ENCODE measurements at regions not wholly inside any gene's neighbourhood (a gene's known extent, or its start where the extent isn't known, plus 50 kb on each side); places are given as distances from the start of the nearest gene placed in this dataset.

DNA sequence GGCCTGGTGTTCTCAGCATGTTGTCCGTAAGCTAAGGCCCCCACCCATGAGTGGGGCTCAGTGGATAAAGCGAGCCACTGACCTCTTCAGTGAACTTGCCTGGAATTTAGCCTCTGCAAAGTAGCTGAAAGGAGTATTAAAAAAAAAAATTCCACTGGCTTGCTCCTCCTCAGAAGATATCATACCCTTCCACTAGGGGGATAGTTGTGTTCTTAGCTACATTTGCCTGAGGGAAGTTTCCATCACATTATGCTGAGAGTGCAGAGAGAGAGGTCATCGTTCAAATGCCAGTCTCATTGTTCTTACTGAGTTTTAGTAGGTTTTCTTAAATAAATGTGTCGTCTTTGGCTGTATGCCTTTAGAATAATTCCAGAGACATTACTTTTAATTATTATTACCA, 879.7 kb downstream of the JRKL start:
- Mint-ChIP-seq H3K27ac (no peak overlapping the region), H3K36me3 (ENCODE audit: low read depth) (no peaks in the 10 kb centered on the region), H3K9me3 (peaks cover 8% of the 10 kb centered on the region), H3K4me1 (no peaks in the 10 kb centered on the region), H3K4me3 (no peak overlapping the region), H3K27me3 (no peaks in the 10 kb centered on the region)
- ATAC-seq (replicated peaks): no peak

- H3K27me3 Mint-ChIP-seq: no peaks in the 10 kb centered on the region
- ATAC-seq (replicated peaks): no peak
- no peaks in the 10 kb centered on the region for H3K36me3 Mint-ChIP-seq (ENCODE audit: low read depth)
- peaks cover 34% of the 10 kb centered on the region for H3K9me3 Mint-ChIP-seq
- H3K27ac Mint-ChIP-seq: no peak overlapping the region
- no peaks in the 10 kb centered on the region for H3K4me1 Mint-ChIP-seq
- H3K4me3 Mint-ChIP-seq: no peak overlapping the region
Observed at GRCh38 chr11:97279341-97279740, 889.5 kb downstream of the JRKL start.

DNA sequence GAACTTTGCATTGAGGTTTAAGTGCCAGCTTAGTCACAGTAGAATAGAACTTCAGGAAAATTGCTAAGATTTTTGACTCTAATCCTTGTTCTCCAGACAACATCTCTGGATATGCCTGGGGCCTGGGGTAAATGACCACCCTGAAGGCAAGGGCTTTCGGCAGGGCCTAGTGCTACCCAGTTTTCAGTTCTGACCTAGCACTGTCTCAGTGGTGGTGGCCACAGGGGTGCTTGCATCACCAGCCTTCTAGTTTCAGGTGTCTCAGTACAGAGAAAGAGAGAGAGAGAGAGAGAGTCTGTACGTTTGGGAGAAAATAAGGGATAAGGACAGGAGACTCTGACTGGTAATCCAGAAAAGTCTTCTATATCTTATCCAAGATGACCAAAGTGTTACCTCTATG, 890.5 kb downstream of the JRKL start:
- no peaks in the 10 kb centered on the region for H3K36me3 Mint-ChIP-seq (ENCODE audit: low read depth)
- no peak for ATAC-seq (replicated peaks)
- no peaks in the 10 kb centered on the region for H3K27me3 Mint-ChIP-seq
- H3K9me3 Mint-ChIP-seq: peaks cover 30% of the 10 kb centered on the region
- no peaks in the 10 kb centered on the region for H3K4me1 Mint-ChIP-seq
- no peak overlapping the region for H3K4me3 Mint-ChIP-seq
- no peak overlapping the region for H3K27ac Mint-ChIP-seq

- H3K27ac Mint-ChIP-seq: no peak overlapping the region
- ATAC-seq (replicated peaks): no peak
- H3K36me3 Mint-ChIP-seq (ENCODE audit: low read depth): no peaks in the 10 kb centered on the region
- H3K9me3 Mint-ChIP-seq: peaks cover 6% of the 10 kb centered on the region
- no peaks in the 10 kb centered on the region for H3K27me3 Mint-ChIP-seq
- H3K4me1 Mint-ChIP-seq: no peaks in the 10 kb centered on the region
- H3K4me3 Mint-ChIP-seq: no peak overlapping the region
Observed at GRCh38 chr11:97289823-97290222, 900.0 kb downstream of the JRKL start.

DNA sequence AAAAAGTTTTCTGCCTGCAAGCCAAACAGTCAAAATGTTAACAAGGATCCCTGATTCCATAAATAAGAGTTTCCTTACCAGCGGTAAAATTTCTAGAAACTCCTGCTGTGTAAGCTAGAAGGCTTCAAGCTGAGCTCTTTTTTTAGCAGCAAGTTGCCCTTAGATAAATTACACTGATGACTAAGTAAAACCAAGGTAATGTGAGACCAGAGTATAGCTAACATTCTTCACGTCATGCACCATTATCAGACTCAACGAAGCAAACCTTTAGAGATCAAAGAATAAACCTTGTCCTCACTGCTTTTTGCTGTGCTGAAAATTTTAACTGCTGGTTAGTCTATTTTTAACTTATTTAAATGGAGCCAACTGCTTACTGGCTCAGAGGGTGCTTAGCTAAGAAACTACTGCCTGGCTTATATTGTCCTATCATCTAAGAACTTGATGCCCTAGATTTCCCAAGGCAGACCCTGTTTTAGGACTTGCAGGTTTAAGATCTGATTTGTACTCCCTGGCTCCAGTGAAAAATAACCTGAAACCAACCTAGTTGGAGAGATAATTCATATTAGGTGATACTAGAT, 900.7 kb downstream of the JRKL start:
- no peaks in the 10 kb centered on the region for H3K27me3 Mint-ChIP-seq
- H3K36me3 Mint-ChIP-seq (ENCODE audit: low read depth): no peaks in the 10 kb centered on the region
- H3K4me1 Mint-ChIP-seq: no peaks in the 10 kb centered on the region
- no peak overlapping the region for H3K27ac Mint-ChIP-seq
- no peak for ATAC-seq (replicated peaks)
- no peak overlapping the region for H3K4me3 Mint-ChIP-seq
- peaks cover 5% of the 10 kb centered on the region for H3K9me3 Mint-ChIP-seq

GRCh38 chr11:97296301-97296700, 906.5 kb downstream of the JRKL start:
- ATAC-seq (replicated peaks): no peak
- Mint-ChIP-seq H3K27me3 (no peaks in the 10 kb centered on the region), H3K4me1 (no peaks in the 10 kb centered on the region), H3K36me3 (ENCODE audit: low read depth) (no peaks in the 10 kb centered on the region), H3K4me3 (no peak overlapping the region), H3K27ac (no peak overlapping the region), H3K9me3 (peaks cover 5% of the 10 kb centered on the region)

DNA sequence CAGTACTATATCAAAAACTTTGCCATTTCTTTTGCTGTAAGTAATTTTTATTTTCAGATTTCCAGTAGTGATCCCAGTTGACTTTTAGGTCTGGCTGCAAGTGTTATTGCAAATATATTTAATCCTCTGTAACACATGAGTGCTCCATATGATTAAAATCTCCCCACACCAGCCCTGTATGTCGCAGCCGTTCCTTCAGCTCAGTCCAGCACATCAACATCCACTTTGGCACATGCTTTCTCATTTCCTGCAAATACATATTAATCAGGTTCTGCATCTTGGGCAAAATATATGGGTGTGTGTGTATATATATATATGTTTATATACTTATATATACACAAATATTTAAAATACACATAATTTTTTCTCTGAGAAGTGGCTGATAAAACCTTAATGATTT, 919.5 kb downstream of the JRKL start:
- Mint-ChIP-seq H3K4me3 (no peak overlapping the region), H3K27ac (no peak overlapping the region), H3K36me3 (ENCODE audit: low read depth) (no peaks in the 10 kb centered on the region), H3K4me1 (no peaks in the 10 kb centered on the region), H3K9me3 (peaks cover 8% of the 10 kb centered on the region), H3K27me3 (no peaks in the 10 kb centered on the region)
- ATAC-seq (replicated peaks): no peak

DNA sequence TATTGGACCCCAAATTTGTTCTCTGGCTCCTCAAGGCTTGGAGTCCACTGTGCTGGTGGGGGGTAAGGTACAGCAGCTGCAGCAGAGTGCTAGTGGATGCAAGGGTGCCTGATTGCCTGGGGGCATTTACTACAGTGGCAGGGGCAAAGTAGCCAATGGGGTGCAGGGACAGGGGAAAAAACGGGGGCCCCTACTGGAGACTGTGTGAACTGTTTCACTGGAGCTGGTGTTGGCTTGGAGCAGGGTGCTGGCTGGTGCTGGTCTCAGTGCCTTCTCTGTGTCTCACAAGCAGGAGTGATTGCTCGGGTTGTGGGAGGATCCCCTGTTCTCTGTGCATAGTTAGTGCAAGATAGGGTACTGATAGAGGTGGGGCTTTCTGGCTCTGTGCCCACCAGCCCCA, 935.9 kb downstream of the JRKL start:
- no peak for ATAC-seq (replicated peaks)
- H3K4me3 Mint-ChIP-seq: no peak overlapping the region
- H3K9me3 Mint-ChIP-seq: peaks cover 20% of the 10 kb centered on the region
- H3K27ac Mint-ChIP-seq: no peak overlapping the region
- no peaks in the 10 kb centered on the region for H3K27me3 Mint-ChIP-seq
- no peaks in the 10 kb centered on the region for H3K36me3 Mint-ChIP-seq (ENCODE audit: low read depth)
- no peaks in the 10 kb centered on the region for H3K4me1 Mint-ChIP-seq

- Mint-ChIP-seq H3K27me3 (no peaks in the 10 kb centered on the region), H3K4me1 (no peaks in the 10 kb centered on the region), H3K27ac (no peak overlapping the region), H3K9me3 (peaks cover 7% of the 10 kb centered on the region), H3K36me3 (ENCODE audit: low read depth) (no peaks in the 10 kb centered on the region), H3K4me3 (no peak overlapping the region)
- ATAC-seq (replicated peaks): no peak
Observed at GRCh38 chr11:97332271-97332670, 942.5 kb downstream of the JRKL start.

- H3K9me3 Mint-ChIP-seq: peaks cover 7% of the 10 kb centered on the region
- no peak overlapping the region for H3K27ac Mint-ChIP-seq
- H3K36me3 Mint-ChIP-seq (ENCODE audit: low read depth): no peaks in the 10 kb centered on the region
- no peaks in the 10 kb centered on the region for H3K27me3 Mint-ChIP-seq
- H3K4me1 Mint-ChIP-seq: no peaks in the 10 kb centered on the region
- no peak for ATAC-seq (replicated peaks)
- H3K4me3 Mint-ChIP-seq: no peak overlapping the region
Observed at GRCh38 chr11:97336064-97336463, 946.3 kb downstream of the JRKL start.

DNA sequence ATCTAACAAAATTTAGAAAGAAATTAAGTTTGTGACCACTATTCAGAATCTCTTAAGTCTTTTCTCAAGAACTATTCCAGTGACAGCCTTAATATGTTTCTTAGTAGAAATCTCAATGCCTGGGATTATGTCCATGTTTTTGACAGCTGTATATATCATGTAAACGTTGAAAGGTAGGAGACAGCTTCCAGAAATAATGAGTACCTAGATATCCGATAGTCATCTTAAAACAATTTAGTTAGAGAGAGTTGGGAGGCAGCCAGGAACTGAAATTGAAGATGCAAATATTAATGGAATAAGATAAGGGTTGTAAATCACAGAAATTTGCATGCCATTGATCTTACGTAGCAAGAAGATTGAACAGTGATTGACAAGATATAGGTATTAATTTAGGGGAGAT, 955.2 kb downstream of the JRKL start:
- no peaks in the 10 kb centered on the region for H3K27me3 Mint-ChIP-seq

GRCh38 chr11:97349201-97349600, 959.4 kb downstream of the JRKL start:
- no peaks in the 10 kb centered on the region for H3K4me1 Mint-ChIP-seq
- H3K4me3 Mint-ChIP-seq: no peak overlapping the region
- peaks cover 4% of the 10 kb centered on the region for H3K9me3 Mint-ChIP-seq
- no peak for ATAC-seq (replicated peaks)
- no peaks in the 10 kb centered on the region for H3K27me3 Mint-ChIP-seq
- H3K36me3 Mint-ChIP-seq (ENCODE audit: low read depth): no peaks in the 10 kb centered on the region
- no peak overlapping the region for H3K27ac Mint-ChIP-seq

More for the DNA sequence above, 955.2 kb downstream of the JRKL start:
- no peak overlapping the region for H3K27ac Mint-ChIP-seq
- no peaks in the 10 kb centered on the region for H3K36me3 Mint-ChIP-seq (ENCODE audit: low read depth)
- H3K9me3 Mint-ChIP-seq: peaks cover 7% of the 10 kb centered on the region
- H3K4me3 Mint-ChIP-seq: no peak overlapping the region
- H3K4me1 Mint-ChIP-seq: no peaks in the 10 kb centered on the region
- ATAC-seq (replicated peaks): no peak

DNA sequence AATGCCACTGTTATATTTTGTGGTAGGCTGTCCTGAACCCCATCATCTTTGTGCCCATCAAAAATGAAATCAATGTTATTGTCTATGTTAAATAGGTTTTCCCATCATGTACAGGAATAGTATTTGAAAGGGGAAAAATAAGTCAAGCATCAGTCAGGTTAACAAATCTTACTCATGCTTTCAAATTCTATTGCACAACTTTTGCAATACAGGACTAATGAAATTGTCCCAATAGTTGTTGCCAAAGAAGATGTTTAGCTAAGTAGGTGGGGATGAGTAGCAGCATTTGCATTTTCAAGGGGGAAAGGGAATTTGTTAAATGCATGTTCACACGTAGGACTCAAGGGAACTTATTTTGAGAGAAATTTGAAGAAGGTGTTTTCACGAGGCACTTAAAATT, 962.1 kb downstream of the JRKL start:
- no peak for ATAC-seq (replicated peaks)
- Mint-ChIP-seq H3K27me3 (no peaks in the 10 kb centered on the region), H3K27ac (no peak overlapping the region), H3K4me1 (no peaks in the 10 kb centered on the region), H3K36me3 (ENCODE audit: low read depth) (no peaks in the 10 kb centered on the region), H3K4me3 (no peak overlapping the region), H3K9me3 (peaks cover 3% of the 10 kb centered on the region)

GRCh38 chr11:97354026-97354425, 964.2 kb downstream of the JRKL start:
- no peak for ATAC-seq (replicated peaks)
- Mint-ChIP-seq H3K4me1 (no peaks in the 10 kb centered on the region), H3K9me3 (peaks cover 3% of the 10 kb centered on the region), H3K36me3 (ENCODE audit: low read depth) (no peaks in the 10 kb centered on the region), H3K27ac (no peak overlapping the region), H3K27me3 (no peaks in the 10 kb centered on the region), H3K4me3 (no peak overlapping the region)

DNA sequence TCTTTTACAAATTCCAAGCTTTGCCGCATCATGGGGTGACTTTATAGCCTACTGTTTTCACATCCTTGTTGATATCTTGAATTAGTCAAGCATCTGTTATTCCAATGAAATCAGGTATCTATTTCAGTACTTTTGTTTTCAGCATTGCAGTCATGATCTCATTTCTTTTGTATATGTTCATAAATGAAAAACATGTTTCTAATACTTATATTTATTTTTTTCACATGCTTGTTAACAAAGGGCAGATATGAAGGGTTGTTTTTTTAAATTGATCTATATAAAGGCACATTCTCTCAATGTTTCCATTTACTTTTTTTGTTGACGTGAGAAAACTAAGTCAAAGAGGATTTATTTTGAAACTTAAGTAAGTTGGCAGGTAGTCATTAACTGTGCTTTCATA, 964.8 kb downstream of the JRKL start:
- no peaks in the 10 kb centered on the region for H3K4me1 Mint-ChIP-seq
- peaks cover 3% of the 10 kb centered on the region for H3K9me3 Mint-ChIP-seq
- no peaks in the 10 kb centered on the region for H3K36me3 Mint-ChIP-seq (ENCODE audit: low read depth)
- ATAC-seq (replicated peaks): no peak
- no peak overlapping the region for H3K27ac Mint-ChIP-seq
- no peak overlapping the region for H3K4me3 Mint-ChIP-seq
- H3K27me3 Mint-ChIP-seq: no peaks in the 10 kb centered on the region

DNA sequence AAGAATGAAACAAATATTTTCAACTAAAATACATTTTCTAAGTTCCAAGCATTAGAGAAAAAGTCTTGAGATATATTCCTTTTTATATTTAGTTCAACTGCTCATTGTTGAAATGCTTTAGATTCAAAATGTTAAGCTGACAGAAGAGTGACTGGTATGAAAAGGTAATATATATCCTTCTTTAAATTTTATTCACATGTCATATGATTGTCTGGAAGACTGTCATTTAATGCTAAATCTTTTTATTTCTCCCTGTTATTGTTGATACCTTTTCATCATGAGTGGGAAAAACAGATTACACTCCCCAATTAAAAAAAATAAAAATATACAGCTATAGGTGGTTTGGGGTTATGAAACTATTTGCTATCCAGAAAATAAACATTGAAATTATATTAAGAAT, 965.4 kb downstream of the JRKL start:
- no peaks in the 10 kb centered on the region for H3K4me1 Mint-ChIP-seq

More for the DNA sequence above, 965.4 kb downstream of the JRKL start:
- no peak for ATAC-seq (replicated peaks)
- H3K9me3 Mint-ChIP-seq: peaks cover 3% of the 10 kb centered on the region
- H3K36me3 Mint-ChIP-seq (ENCODE audit: low read depth): no peaks in the 10 kb centered on the region
- H3K27ac Mint-ChIP-seq: no peak overlapping the region
- no peak overlapping the region for H3K4me3 Mint-ChIP-seq
- H3K27me3 Mint-ChIP-seq: no peaks in the 10 kb centered on the region
